ENCODE measurements at regions not wholly inside any gene's neighbourhood (a gene's known extent, or its start where the extent isn't known, plus 50 kb on each side); places are given as distances from the start of the nearest gene placed in this dataset.

DNA sequence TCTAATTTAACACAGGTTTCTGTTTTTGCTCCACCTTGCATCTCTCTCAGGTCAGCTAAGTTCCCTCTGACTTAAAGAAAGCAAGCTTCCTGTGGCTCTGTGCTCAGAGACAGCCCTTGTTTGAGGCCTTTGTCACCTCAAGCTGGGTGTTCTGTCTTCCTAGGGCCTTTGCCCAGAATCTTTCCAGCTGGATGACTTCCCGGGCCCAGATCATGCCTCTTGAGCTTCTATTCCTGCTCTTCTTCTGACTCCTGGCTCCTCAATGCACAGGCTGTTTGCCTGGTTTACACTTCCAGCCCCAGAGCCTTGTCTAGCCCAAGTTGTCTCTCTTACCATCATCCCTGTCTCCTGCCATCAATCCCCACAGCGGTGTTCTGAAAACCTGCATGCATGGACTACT lies 300.6 kb downstream of the VPS13C start:
- Histone ChIP-seq H3K9me3 (no peaks in the 10 kb centered on the region), H3K27me3 (peaks cover 0 to 16% (median 0%) of the 10 kb centered on the region in 7 donors), H3K4me3 (no peak overlapping the region), H3K36me3 (no peaks in the 10 kb centered on the region), H3K27ac (no peak overlapping the region), H3K4me1 (peaks cover 0 to under 1% (median 0%) of the 10 kb centered on the region in 9 donors)
- TF ChIP-seq, protein P1, sequence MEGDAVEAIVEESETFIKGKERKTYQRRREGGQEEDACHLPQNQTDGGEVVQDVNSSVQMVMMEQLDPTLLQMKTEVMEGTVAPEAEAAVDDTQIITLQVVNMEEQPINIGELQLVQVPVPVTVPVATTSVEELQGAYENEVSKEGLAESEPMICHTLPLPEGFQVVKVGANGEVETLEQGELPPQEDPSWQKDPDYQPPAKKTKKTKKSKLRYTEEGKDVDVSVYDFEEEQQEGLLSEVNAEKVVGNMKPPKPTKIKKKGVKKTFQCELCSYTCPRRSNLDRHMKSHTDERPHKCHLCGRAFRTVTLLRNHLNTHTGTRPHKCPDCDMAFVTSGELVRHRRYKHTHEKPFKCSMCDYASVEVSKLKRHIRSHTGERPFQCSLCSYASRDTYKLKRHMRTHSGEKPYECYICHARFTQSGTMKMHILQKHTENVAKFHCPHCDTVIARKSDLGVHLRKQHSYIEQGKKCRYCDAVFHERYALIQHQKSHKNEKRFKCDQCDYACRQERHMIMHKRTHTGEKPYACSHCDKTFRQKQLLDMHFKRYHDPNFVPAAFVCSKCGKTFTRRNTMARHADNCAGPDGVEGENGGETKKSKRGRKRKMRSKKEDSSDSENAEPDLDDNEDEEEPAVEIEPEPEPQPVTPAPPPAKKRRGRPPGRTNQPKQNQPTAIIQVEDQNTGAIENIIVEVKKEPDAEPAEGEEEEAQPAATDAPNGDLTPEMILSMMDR (IDR thresholded peaks at IDR 0.05), result no peak
- intact Hi-C loops (cut with DNase I), result no loop called here
- no peak for ATAC-seq
- WGBS, 2 donors, result 58 to 82% methylated on average over 2 of the region's 2 CpGs
- no peak for DNase-seq

DNA sequence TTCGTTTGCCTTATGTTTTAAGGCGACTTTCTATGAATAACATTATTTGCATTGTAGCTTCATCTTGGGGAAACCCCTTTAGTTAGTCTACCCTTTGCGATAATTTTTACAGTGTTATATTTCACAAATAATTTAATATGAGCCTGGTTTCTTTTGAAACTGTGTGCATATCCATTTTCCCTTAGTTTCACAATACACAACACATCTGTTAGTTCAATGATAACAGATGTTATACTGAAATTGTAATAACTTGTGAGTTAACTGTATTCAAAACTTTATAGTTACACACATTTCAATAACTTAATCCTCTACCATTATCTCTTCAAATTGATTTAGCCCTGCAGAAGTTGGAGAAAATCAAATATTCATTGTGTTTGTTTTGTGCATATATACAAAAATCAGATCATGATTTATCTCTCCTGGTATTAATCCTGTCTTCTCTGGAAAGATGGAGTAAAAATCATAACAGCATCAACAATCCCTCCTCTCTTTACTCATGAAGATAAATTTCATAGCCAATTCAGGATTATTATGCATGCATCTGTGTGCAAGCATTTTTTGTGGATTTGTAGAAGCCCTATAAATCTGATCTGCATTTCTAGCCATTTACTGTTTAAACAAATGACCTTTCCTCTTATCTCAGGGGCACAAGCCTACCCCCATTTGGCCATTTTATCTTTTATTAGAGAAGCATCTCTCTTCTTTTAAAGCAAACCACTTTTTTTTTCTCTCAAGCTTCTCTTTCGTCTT lies 304.0 kb downstream of the VPS13C start:
- intact Hi-C loops (cut with DNase I), result no loop called here
- ATAC-seq (no peak), DNase-seq (no peak)
- H3K4me3 ChIP-seq, result no peak overlapping the region
- H3K4me1 ChIP-seq, result no peaks in the 10 kb centered on the region
- no peaks in the 10 kb centered on the region for H3K9me3 ChIP-seq
- H3K36me3 ChIP-seq, result no peaks in the 10 kb centered on the region
- H3K27me3 ChIP-seq, result peaks cover 0 to 8% (median 0%) of the 10 kb centered on the region in 7 donors
- TF ChIP-seq, protein P1 (IDR thresholded peaks at IDR 0.05), result no peak
- H3K27ac ChIP-seq, result no peak overlapping the region
- 84 to 88% methylated on average over 4 of the region's 4 CpGs for WGBS, 2 donors

DNA sequence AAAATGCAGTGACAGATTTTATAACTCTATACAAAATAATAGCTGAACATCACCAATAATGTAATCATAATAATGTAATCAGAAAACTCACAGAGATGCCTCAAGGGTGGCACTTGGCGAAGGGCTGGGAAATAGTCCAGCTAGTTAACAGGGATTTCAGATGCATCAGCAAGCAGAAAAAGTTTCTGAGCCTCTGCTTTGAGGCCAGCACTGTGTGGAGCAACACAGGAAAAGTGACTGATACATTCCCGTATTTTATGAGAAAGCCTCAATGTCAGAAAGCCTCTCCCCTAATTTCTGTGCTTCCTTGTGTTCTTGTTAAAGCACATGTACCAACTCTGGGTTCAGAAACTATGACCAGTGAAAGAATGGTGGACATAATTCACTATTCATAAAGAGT lies 304.8 kb downstream of the VPS13C start:
- ATAC-seq (no peak), DNase-seq (no peak)
- TF ChIP-seq, protein P1 (IDR thresholded peaks at IDR 0.05), result no peak
- WGBS, 2 donors, result 67 to 82% methylated on average over 2 of the region's 2 CpGs
- Histone ChIP-seq H3K4me1 (no peaks in the 10 kb centered on the region), H3K9me3 (no peaks in the 10 kb centered on the region), H3K27ac (no peak overlapping the region), H3K36me3 (no peaks in the 10 kb centered on the region), H3K27me3 (peaks cover 0 to 7% (median 0%) of the 10 kb centered on the region in 7 donors), H3K4me3 (no peak overlapping the region)
- intact Hi-C loops (cut with DNase I), result no loop called here

DNA sequence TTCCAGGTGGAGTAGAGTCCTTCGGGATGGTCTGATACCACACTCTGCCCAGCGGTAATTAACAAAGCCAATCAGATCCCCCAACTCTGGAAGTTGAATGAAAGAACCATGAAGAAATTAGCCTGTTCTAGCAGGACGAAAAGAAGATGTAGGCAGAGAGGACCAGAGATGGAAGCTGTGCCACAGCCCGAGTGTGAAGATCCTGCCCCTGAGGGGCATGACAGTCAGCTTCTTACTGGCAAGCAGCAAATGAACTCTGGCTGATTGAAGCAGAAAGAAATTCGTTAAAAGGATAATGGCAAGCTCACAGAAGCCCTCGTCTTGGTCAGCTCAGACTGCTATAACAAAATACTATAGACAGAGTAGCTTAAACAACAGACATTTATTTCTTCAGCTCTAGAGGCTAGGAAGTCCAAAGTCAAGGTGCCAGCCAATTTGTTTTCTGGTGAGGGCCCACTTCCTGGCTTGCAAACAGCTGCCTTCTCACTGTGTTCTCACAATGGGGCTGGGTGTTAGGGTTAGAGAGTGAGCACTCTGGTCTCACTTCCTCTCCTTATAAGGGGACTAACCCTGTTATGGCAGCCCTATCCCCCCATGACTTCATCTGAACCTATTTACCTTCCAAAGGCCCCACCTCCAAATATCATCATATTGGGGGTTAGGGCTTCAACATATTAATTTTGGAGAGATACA lies 307.1 kb downstream of the VPS13C start:
- TF ChIP-seq, protein P1 (IDR thresholded peaks at IDR 0.05), result no peak
- Histone ChIP-seq H3K27ac (no peak overlapping the region), H3K36me3 (no peaks in the 10 kb centered on the region), H3K27me3 (peaks cover 0 to 14% (median 0%) of the 10 kb centered on the region in 7 donors), H3K4me1 (no peaks in the 10 kb centered on the region), H3K4me3 (no peak overlapping the region), H3K9me3 (no peaks in the 10 kb centered on the region)
- WGBS, 2 donors, result 87 to 91% methylated on average over 6 of the region's 6 CpGs
- ATAC-seq (no peak), DNase-seq (no peak)
- intact Hi-C loops (cut with DNase I), result no loop called here

Measured in heart right ventricle (tissue), 16 donors.